KMS-11 (cell line): ENCODE measurements at regions not wholly inside any gene's neighbourhood (a gene's known extent, or its start where the extent isn't known, plus 50 kb on each side); places are given as distances from the start of the nearest gene placed in this dataset.

Experiments
- H2AFZ ChIP-seq: fragments of 200-600 bp; sonication (generic); 2 replicates; pipeline ENCODE4 v1.6.1; 2016; ENCODE audit warnings: antibody characterized with exemption, mixed run types, low read depth
- H3K27ac ChIP-seq: fragments of 200-600 bp; sonication (generic); 2 replicates; pipeline ENCODE4 v1.6.1; 2016; ENCODE audit warnings: mild to moderate bottlenecking, mixed run types
- H3K27me3 ChIP-seq: fragments of 200-600 bp; sonication (generic); 2 replicates; pipeline ENCODE4 v1.6.1; 2017; ENCODE audit warnings: mild to moderate bottlenecking, low read depth, mixed run types, moderate library complexity; ENCODE audit not compliant: insufficient read depth
- H3K36me3 ChIP-seq: fragments of 200-600 bp; sonication (generic); 2 replicates; pipeline ENCODE4 v1.6.1; 2017; ENCODE audit warnings: mild to moderate bottlenecking, mixed run types; ENCODE audit not compliant: insufficient read depth
- H3K4me1 ChIP-seq: fragments of 200-600 bp; sonication (generic); 2 replicates; pipeline ENCODE4 v1.6.1; 2016; ENCODE audit warnings: mild to moderate bottlenecking, low read depth, mixed run types; ENCODE audit not compliant: poor library complexity, severe bottlenecking
- H3K4me2 ChIP-seq: fragments of 200-600 bp; sonication (generic); 2 replicates; pipeline ENCODE4 v1.7.0; 2016; ENCODE audit warnings: mild to moderate bottlenecking, mixed run types
- H3K4me3 ChIP-seq: fragments of 200-600 bp; sonication (generic); IDR thresholded peaks from 2 replicates; pipeline ENCODE4 v1.6.1; 2017; ENCODE audit warnings: low read depth, low read length, mixed read lengths; ENCODE audit not compliant: insufficient read depth
- H3K79me2 ChIP-seq: fragments of 200-600 bp; sonication (generic); 2 replicates; pipeline ENCODE4 v1.6.1; 2016; ENCODE audit warnings: low read depth, mixed run types; ENCODE audit not compliant: insufficient read depth
- H3K9ac ChIP-seq: fragments of 200-600 bp; sonication (generic); 2 replicates; pipeline ENCODE4 v1.6.1; 2016; ENCODE audit warnings: mild to moderate bottlenecking, mixed run types
- H4K20me1 ChIP-seq: fragments of 200-600 bp; sonication (generic); 2 replicates; pipeline ENCODE4 v1.6.1; 2016; ENCODE audit warnings: mild to moderate bottlenecking, mixed run types; ENCODE audit not compliant: insufficient read depth
- TF ChIP-seq, protein P1 (sequence below): fragments of 200-600 bp; sonication (generic); conservative IDR thresholded peaks from 2 replicates; pipeline ENCODE4 v1.6.1; 2017; ENCODE audit warnings: low read depth, mild to moderate bottlenecking, antibody characterized with exemption, low read length, moderate library complexity, mixed read lengths

- TF ChIP-seq, protein P1, sequence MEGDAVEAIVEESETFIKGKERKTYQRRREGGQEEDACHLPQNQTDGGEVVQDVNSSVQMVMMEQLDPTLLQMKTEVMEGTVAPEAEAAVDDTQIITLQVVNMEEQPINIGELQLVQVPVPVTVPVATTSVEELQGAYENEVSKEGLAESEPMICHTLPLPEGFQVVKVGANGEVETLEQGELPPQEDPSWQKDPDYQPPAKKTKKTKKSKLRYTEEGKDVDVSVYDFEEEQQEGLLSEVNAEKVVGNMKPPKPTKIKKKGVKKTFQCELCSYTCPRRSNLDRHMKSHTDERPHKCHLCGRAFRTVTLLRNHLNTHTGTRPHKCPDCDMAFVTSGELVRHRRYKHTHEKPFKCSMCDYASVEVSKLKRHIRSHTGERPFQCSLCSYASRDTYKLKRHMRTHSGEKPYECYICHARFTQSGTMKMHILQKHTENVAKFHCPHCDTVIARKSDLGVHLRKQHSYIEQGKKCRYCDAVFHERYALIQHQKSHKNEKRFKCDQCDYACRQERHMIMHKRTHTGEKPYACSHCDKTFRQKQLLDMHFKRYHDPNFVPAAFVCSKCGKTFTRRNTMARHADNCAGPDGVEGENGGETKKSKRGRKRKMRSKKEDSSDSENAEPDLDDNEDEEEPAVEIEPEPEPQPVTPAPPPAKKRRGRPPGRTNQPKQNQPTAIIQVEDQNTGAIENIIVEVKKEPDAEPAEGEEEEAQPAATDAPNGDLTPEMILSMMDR: no peak
- Histone ChIP-seq H3K27ac (no peak overlapping the region), H3K4me3 (no peak overlapping the region), H3K27me3 (no peaks in the 10 kb centered on the region), H3K9ac (no peak overlapping the region), H3K36me3 (no peaks in the 10 kb centered on the region), H3K4me1 (no peaks in the 10 kb centered on the region), H3K4me2 (no peak overlapping the region), H2AFZ (no peak overlapping the region), H3K79me2 (no peaks in the 10 kb centered on the region), H4K20me1 (no peaks in the 10 kb centered on the region)
Measured at GRCh38 chr10:43809211-43809930, 160.7 kb upstream of the ZNF32 start.

- no peaks in the 10 kb centered on the region for H4K20me1 ChIP-seq
- no peak overlapping the region for H2AFZ ChIP-seq
- TF ChIP-seq, protein P1: no peak
- H3K4me1 ChIP-seq: no peaks in the 10 kb centered on the region
- H3K79me2 ChIP-seq: no peaks in the 10 kb centered on the region
- H3K27me3 ChIP-seq: no peaks in the 10 kb centered on the region
- H3K4me3 ChIP-seq: no peak overlapping the region
- H3K27ac ChIP-seq: no peak overlapping the region
- no peak overlapping the region for H3K9ac ChIP-seq
- no peak overlapping the region for H3K4me2 ChIP-seq
- H3K36me3 ChIP-seq: no peaks in the 10 kb centered on the region
Measured at GRCh38 chr10:43808136-43808535, 159.5 kb upstream of the ZNF32 start.

- H3K4me2 ChIP-seq: no peak overlapping the region
- no peak overlapping the region for H3K9ac ChIP-seq
- no peaks in the 10 kb centered on the region for H3K79me2 ChIP-seq
- no peaks in the 10 kb centered on the region for H3K27me3 ChIP-seq
- no peak overlapping the region for H3K4me3 ChIP-seq
- H4K20me1 ChIP-seq: no peaks in the 10 kb centered on the region
- H3K4me1 ChIP-seq: no peaks in the 10 kb centered on the region
- TF ChIP-seq, protein P1: no peak
- no peaks in the 10 kb centered on the region for H3K36me3 ChIP-seq
- H2AFZ ChIP-seq: no peak overlapping the region
- no peak overlapping the region for H3K27ac ChIP-seq
Measured at GRCh38 chr10:43806831-43807640, 158.4 kb upstream of the ZNF32 start.

DNA sequence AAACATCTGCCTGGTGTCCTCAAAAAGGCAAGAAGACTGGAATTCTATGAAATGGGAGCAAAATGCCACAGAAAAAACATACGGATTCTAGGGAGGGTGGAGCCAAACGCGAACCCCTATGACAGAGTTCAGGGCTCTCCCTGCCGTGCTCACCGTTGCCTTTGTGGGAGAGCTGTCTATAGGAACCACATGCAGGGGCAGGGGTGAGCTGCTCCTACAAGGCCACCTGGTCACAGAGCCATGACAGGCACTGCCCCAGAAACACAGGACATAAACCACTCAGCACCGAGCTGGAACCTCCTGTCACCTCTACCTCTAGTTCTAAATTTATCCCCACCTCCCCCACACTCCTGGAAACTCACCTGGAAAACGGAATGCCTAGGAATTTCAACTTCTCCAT is 155.1 kb upstream of the ZNF32 start:
- H3K4me2 ChIP-seq: no peak overlapping the region
- H2AFZ ChIP-seq: no peak overlapping the region
- H4K20me1 ChIP-seq: no peaks in the 10 kb centered on the region
- H3K4me1 ChIP-seq: no peaks in the 10 kb centered on the region
- H3K9ac ChIP-seq: no peak overlapping the region
- no peaks in the 10 kb centered on the region for H3K36me3 ChIP-seq
- no peaks in the 10 kb centered on the region for H3K27me3 ChIP-seq
- H3K27ac ChIP-seq: no peak overlapping the region
- no peaks in the 10 kb centered on the region for H3K79me2 ChIP-seq
- TF ChIP-seq, protein P1: no peak
- no peak overlapping the region for H3K4me3 ChIP-seq
